Thyroid gland (tissue), 4 donors: ENCODE measurements at regions not wholly inside any gene's neighbourhood (a gene's known extent, or its start where the extent isn't known, plus 50 kb on each side); places are given as distances from the start of the nearest gene placed in this dataset.

Experiments used
- DNase-seq, 2 donors: peaks; one replicate each; pipeline ENCODE4 v3.0.0-alpha.2; 2019
- H3K27ac ChIP-seq, 3 donors: fragments of 200-600 bp; sonication (generic); 1 replicate in 2 of 3; 2 replicates in 1 of 3; pipeline ENCODE4 v1.5.1; 2016 to 2019; ENCODE audit warnings: mild to moderate bottlenecking in 1 of 3, moderate library complexity in 1 of 3
- H3K27me3 ChIP-seq: fragments of 200-600 bp; sonication (generic); one replicate; pipeline ENCODE4 v1.5.1; 2019
- H3K36me3 ChIP-seq, 2 donors: fragments of 200-600 bp; sonication (generic); one replicate each; pipeline ENCODE4 v1.5.1; 2016 to 2019
- H3K4me1 ChIP-seq, 2 donors: fragments of 200-600 bp; sonication (generic); one replicate each; pipeline ENCODE4 v1.5.1; 2017 to 2019
- H3K4me3 ChIP-seq, 3 donors: fragments of 200-600 bp; sonication (generic); replicated peaks in 1 of 3; 1 replicate in 2 of 3; 2 replicates in 1 of 3; pipeline ENCODE4 v1.5.1; 2016; ENCODE audit warnings: mild to moderate bottlenecking in 1 of 3
- H3K9me3 ChIP-seq: fragments of 200-600 bp; sonication (generic); one replicate; pipeline ENCODE4 v1.5.1; 2017
- CTCF ChIP-seq, 6 experiments: fragments of 200-600 bp in 3 of 6; fragments of 450-650 bp in 3 of 6; sonication (generic) in 3 of 6; IDR thresholded peaks; one replicate each; pipeline ENCODE4 v1.5.1; 2016 to 2019; ENCODE audit warnings: antibody characterized with exemption in 6 of 6, mild to moderate bottlenecking in 2 of 6, inconsistent platforms in 1 of 6, moderate library complexity in 1 of 6
- POLR2A ChIP-seq, 2 donors: fragments of 450-650 bp; IDR thresholded peaks; one replicate each; pipeline ENCODE4 v1.6.1; 2017; ENCODE audit warnings: antibody characterized with exemption in 2 of 2, mild to moderate bottlenecking in 2 of 2, moderate library complexity in 1 of 2
- WGBS, 2 donors: methylation state at CpG; one replicate each; pipeline ENCODE4 v1.1.5; 2017; 5-methylcytosine and 5-hydroxymethylcytosine counted together
- intact Hi-C: fragments of 100-400 bp; cut with DNase I; formaldehyde crosslinking; loops from one replicate; pipeline ENCODE4 v1.15.1; 2023

GRCh38 chr18:42296723-42297122 is 341.7 kb downstream of the PIK3C3 start:
- TF ChIP-seq CTCF (IDR thresholded peaks at IDR 0.05) (no peak), POLR2A (IDR thresholded peaks at IDR 0.05) (no peak)
- no peak for DNase-seq
- intact Hi-C loops: no loop called here
- no peak overlapping the region for H3K27ac ChIP-seq
- no peaks in the 10 kb centered on the region for H3K36me3 ChIP-seq
- H3K4me3 ChIP-seq: no peak overlapping the region
- no peaks in the 10 kb centered on the region for H3K4me1 ChIP-seq
- H3K9me3 ChIP-seq: no peaks in the 10 kb centered on the region
- H3K27me3 ChIP-seq: no peaks in the 10 kb centered on the region

GRCh38 chr18:42298759-42299675 is 344.0 kb downstream of the PIK3C3 start:
- WGBS, 2 donors: 41 to 45% methylated on average over 15 of the region's 15 CpGs
- Histone ChIP-seq H3K27me3 (no peaks in the 10 kb centered on the region), H3K36me3 (no peaks in the 10 kb centered on the region), H3K27ac (no peak overlapping the region), H3K4me3 (no peak overlapping the region), H3K4me1 (no peaks in the 10 kb centered on the region), H3K9me3 (no peaks in the 10 kb centered on the region)
- DNase-seq: peak; percentile 75 to 83
- TF ChIP-seq CTCF (IDR thresholded peaks at IDR 0.05) (peak; percentile 67 to 87 (median 78)), POLR2A (IDR thresholded peaks at IDR 0.05) (no peak)
- intact Hi-C loops: no loop called here

- DNase-seq: no peak
- no peaks in the 10 kb centered on the region for H3K27me3 ChIP-seq
- H3K4me3 ChIP-seq: no peak overlapping the region
- H3K27ac ChIP-seq: no peak overlapping the region
- 58 to 86% methylated on average over 3 of the region's 3 CpGs for WGBS, 2 donors
- intact Hi-C loops: no loop called here
- H3K36me3 ChIP-seq: no peaks in the 10 kb centered on the region
- no peak for TF ChIP-seq CTCF (IDR thresholded peaks at IDR 0.05)
- TF ChIP-seq POLR2A (IDR thresholded peaks at IDR 0.05): no peak
- no peaks in the 10 kb centered on the region for H3K4me1 ChIP-seq
- no peaks in the 10 kb centered on the region for H3K9me3 ChIP-seq
Observed at GRCh38 chr18:42305869-42306593, 351.0 kb downstream of the PIK3C3 start.

- DNase-seq: no peak
- Histone ChIP-seq H3K4me1 (no peaks in the 10 kb centered on the region), H3K4me3 (no peak overlapping the region), H3K27ac (no peak overlapping the region), H3K27me3 (no peaks in the 10 kb centered on the region), H3K9me3 (no peaks in the 10 kb centered on the region), H3K36me3 (no peaks in the 10 kb centered on the region)
- intact Hi-C loops: no loop called here
- TF ChIP-seq CTCF (IDR thresholded peaks at IDR 0.05): no peak
- TF ChIP-seq POLR2A (IDR thresholded peaks at IDR 0.05): no peak
Observed at GRCh38 chr18:42306594-42306980, 351.6 kb downstream of the PIK3C3 start.

- no peak for TF ChIP-seq CTCF (IDR thresholded peaks at IDR 0.05)
- no peak for TF ChIP-seq POLR2A (IDR thresholded peaks at IDR 0.05)
- DNase-seq: no peak
- Histone ChIP-seq H3K27ac (no peak overlapping the region), H3K36me3 (no peaks in the 10 kb centered on the region), H3K27me3 (no peaks in the 10 kb centered on the region), H3K4me3 (no peak overlapping the region), H3K4me1 (no peaks in the 10 kb centered on the region), H3K9me3 (no peaks in the 10 kb centered on the region)
- WGBS, 2 donors: 42 to 63% methylated on average over 3 of the region's 3 CpGs
- intact Hi-C loops: no loop called here
Observed at GRCh38 chr18:42310956-42311355, 355.9 kb downstream of the PIK3C3 start.
